GM18858 (cell line): ENCODE measurements at regions not wholly inside any gene's neighbourhood (a gene's known extent, or its start where the extent isn't known, plus 50 kb on each side); places are given as distances from the start of the nearest gene placed in this dataset.
A peak's percentile ranks its signal among the peaks of the same experiment; 100 is the strongest.

Experiments used
- ATAC-seq: cut with Tn5 transposase; IDR thresholded peaks from one replicate; pipeline ENCODE4 v1.9.1; 2021; ENCODE audit not compliant: unreplicated experiment

GRCh38 chr6:18920701-18921100 is 533.6 kb downstream of the RNF144B start:
- no peak for ATAC-seq

- ATAC-seq, result no peak
These were observed 543.9 kb downstream of the RNF144B start for GRCh38 chr6:18931086-18931485.

DNA sequence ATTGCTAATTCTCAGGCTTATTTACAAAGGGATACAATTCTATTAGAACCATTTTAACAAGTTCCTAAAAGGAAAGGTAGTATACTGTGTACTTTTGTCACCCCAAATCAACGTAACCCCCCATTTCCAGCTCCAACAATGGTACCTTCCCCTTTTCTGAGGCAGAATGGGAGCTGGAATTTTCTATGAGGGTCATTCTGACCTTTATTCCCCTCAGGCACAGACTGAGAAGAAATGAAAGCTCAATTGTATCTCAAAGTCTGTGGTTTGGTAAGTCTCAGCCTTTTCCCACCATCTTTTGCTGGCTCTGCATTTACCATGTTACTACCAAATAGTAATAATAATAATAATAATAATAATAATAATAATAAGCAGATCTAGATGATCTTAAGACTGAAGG is 571.0 kb downstream of the RNF144B start:
- ATAC-seq, result no peak

DNA sequence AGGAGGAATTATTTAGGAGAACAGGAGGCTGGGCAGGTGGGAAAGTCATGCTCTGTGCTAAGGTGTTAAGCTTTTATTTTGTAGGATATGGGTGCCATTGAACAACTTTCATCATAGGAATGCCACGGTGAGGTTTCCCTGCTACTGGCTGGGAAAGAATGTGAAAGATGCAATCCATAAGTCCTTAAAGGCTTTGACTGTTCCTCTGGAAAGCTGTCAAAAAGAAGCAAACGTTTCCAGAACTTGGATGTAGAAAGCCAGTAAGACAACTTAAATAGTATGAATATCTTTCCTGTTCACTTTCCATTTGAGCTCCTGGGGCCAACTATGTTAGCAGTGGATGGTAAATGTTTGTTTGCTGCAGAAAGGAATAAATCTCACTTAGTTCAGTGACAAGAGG is 574.4 kb downstream of the RNF144B start:
- no peak for ATAC-seq

DNA sequence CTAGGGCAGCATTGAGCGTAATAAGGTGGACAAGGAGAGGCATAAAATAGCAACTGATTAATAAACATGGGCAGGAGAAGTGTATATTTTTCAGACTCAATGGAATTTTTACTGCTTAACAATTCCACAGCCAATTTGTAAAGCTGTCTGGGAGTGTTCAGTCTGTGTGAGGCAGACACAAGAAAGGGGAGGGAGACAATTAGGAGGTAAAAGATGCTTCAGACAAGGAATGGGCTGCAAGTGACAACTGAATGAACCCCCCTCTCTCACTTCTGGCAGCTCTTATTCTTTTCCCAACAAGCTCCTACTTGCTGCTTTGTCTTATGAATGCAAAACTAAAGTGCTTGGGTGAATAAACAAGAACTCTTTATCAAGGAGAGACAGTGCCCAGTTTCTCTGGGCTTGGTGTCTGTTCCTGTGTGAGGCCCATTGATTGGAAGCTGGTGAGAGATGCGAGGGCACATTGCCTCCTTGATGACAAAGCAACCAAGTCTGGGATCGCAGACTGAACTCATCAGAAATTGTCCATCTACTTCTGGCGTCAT is 575.3 kb downstream of the RNF144B start:
- ATAC-seq, result no peak

GRCh38 chr6:18963439-18963838 is 576.3 kb downstream of the RNF144B start:
- ATAC-seq, result no peak

DNA sequence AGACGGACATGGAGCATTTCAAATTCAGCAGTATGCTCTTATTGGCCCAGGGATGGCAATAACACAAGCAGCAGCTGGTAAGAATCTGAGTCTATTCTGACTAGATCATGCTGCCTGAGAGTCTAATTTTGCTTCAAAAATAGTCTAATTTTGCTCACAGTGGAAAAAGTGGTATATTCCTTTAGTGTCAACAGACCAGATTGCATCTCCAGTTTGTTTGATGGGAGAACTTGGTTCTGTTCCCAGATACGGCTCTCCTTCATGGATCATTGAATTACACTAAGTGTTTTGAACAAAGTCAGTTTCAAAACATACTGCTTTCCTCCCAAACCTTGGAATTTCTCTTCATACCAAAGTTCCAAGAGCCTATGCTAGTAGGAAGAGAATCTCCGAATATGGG is 586.1 kb downstream of the RNF144B start:
- no peak for ATAC-seq

DNA sequence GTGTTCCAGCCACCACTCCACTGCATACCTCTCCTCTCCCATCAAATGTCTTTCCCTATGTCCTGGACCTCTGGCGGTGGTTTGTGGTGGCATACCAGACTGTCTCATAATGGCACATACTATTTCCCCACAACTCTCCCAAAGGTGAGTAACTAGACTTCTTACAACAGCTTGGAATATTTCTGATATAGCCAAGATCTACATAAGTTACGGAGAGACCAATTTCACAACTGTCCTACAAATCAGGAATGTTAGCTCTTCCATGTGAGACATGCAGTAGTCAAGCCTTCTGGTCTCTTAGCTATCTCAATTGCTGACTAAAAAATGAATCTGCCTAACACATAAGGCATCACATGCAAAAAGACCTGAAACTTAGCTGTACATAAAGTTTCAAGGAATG is 588.9 kb downstream of the RNF144B start:
- ATAC-seq, result no peak

- no peak for ATAC-seq
These were observed 589.8 kb downstream of the RNF144B start for GRCh38 chr6:18976966-18977365.

GRCh38 chr6:18978337-18979128 is 591.4 kb downstream of the RNF144B start:
- ATAC-seq, result no peak

DNA sequence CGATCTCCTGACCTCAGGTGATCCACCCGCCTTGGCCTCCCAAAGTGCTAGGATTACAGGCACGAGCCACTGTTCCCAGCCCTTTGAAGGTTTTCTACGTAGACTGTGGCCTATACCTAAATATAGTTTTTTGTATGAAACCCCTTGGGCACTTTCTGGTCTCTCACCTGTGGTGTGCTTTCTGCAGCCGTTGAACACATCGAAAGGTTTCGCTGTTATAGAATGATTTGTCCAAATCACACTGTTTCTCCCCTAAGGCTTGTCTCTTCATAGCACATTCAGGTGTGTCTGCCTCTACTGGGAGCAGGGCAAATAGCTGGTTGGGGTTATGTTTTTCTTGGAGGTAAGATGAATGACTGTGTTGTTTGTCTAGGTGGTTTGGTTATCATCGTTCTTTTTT is 597.9 kb downstream of the RNF144B start:
- ATAC-seq, result no peak

DNA sequence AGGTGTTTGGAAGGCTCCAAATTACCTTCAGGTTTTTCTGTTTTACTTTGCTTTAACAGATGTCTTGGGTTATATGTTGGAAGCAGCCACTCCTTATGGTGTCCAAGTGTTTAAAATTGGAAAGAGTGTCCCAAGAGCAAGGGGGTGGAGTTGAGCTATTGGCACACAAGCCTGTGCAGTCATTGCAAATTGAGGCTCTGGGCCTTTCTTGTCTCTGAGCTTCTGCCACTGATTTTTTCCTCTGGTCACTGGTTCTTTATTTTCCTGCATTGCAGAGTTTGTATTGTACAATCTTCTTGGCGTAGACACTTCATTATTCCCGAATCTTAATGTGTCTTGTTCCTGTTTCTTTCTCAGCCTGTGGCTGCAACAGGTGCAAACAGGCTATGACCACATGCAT is 598.8 kb downstream of the RNF144B start:
- no peak for ATAC-seq

DNA sequence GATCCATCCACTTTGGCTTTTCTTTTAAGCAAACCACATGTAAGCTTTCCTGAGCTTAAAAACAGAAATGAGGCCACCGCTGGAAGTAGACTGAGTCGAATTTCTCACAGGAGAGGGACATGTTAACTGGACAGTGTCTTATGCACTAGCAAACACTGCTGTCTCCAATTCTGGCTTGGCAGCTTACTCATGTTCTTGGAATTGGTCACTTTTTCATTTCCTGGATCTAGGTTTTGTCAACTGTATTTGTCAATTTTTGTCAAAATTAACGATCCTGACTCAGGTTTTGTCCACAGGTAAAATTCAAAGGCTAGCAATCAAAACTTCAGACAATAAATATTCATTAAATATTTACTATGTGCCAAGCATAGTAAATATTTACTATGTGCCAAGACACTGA is 601.5 kb downstream of the RNF144B start:
- ATAC-seq, result no peak

- ATAC-seq, result no peak
These were observed 603.2 kb downstream of the RNF144B start for GRCh38 chr6:18990059-18990978.

DNA sequence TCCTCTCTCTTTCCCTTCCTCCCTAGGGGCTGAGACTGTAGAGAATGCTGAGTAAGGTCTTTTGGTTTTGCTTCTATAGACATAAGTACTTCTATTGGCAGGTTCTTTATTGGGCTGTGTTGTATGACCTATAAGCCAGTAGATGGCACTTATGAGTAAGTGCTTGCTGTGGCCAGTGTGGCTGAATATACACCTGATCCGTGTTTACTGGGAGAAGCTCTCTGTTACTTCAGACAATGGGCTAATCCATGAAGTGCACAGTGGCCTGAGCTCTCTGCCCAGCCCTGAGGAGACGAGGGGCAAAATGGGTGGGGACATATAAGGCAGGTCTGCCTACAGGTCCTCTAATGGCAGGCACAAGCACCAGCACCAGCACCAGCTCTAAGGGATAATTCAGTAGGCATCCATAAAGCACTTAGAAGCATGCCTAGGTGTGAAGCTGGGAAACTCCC is 610.3 kb downstream of the RNF144B start:
- peak; percentile 94 for ATAC-seq

DNA sequence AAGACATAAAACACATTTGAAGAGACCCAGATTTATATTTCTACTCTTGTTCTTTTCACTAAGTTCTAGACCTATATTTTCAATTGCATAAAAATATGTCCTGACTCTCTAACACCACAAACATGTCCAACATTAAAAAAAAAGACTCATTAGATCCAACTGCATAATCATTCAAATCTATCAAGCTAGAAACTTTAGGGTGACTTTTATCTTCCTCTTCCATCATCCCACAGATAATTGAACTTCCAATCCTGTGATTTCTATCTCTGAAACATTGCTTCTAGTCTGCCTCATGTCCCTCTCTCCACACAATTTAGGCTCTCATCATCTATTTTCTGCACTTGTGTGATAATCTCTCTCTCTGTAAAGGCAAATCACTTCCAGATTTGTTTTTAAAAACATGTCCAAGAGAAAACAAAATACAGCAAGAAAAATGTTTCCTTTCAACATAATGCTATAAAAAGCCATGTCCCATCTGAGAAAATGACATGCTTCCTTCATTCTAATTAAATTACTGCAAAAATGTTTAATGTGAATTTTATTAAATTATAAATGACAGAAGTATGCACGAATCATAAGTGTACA is 615.9 kb downstream of the RNF144B start:
- no peak for ATAC-seq

- no peak for ATAC-seq
These were observed 617.0 kb downstream of the RNF144B start for GRCh38 chr6:19004176-19004575.

DNA sequence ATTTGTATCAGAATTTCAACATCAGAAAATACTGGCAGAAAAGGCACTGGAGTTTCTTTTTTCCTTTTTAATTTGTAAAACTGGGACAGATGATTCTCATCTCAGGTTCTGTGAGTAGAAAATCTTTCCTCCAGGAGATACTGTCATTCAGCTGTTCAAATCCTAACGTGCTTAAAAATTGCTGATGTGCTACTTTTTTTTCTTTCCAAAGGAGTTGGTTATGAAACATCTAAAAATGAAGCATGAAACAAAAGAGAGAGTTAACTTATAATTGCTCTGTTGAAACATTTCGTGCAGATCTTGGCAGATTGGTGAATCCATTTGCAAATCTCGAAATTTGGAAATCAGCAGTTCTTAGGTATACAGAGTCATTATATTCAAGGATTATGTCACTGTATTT is 622.6 kb downstream of the RNF144B start:
- no peak for ATAC-seq

DNA sequence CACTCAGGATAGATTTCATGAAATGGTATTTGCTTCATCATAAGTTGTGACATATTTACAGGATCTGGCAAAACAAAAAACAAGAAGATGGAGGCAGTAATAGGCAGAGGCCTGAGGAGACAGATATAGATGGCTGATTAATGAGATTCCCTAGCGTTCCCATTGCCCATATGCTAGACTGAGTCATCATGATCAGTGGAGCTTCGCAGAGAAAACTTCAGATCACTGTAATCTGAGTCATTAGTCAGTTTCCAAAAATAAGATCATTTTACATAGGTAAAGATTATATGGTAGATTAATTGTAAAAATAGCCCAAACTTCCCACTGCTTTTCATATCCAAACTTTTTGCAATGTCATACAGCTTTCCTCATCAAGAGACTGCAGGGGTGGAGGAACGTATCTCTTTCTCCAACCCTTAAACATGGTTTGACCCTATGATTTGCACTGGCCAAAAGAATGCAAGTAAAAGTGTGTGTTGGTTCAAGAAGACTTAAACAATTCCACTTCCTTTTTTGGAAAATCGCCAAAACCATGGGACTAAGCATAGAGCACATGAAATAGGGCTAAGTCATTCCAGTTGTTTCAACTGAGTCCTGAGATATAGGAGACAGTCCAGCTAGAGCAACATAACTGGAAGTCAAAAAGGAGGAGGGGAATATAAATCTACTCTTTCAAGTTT is 626.0 kb downstream of the RNF144B start:
- no peak for ATAC-seq

DNA sequence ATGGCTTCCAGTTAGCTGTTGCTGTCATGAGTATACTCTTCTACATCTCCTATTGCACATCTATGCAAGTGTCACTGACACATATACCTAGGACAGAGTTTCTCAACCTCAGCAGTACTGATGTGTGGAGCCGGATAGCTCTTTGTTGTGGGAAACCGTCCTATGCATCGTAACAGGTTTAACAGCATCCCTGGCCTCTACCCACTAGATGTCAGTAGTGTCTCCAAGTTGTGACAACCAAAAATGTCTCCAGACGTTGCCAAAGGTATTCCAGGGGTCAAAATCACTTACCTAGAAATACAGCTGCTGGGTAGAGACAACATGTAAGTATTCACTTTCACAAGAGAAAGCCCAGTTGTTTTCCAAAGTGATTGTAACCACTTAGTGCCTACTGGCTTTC is 637.6 kb downstream of the RNF144B start:
- no peak for ATAC-seq

DNA sequence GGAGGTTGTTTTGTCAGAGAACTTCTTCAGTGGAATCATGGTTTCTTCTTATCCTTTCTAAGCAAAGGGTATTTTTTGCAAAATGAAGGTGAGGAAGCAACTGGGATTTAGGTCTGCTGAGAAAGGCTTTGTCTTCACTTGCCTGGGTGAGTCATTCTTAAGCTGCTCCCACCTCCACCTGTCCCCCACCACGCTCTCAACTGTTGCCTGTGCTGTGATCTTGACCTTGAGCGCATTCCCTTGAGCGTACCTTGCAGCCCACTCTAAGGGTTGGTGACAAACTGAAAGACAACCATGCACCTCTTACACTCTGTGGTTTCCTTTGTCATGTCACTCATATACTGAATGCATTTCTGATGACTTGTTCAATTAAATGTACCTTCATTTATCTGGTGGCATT is 641.1 kb downstream of the RNF144B start:
- ATAC-seq, result no peak
